Psoas muscle (tissue), 7 donors: ENCODE measurements at regions not wholly inside any gene's neighbourhood (a gene's known extent, or its start where the extent isn't known, plus 50 kb on each side); places are given as distances from the start of the nearest gene placed in this dataset.
A peak's percentile ranks its signal among the peaks of the same experiment; 100 is the strongest.

Experiments used
- ATAC-seq, 4 donors: fragments of 200-7000 bp; cut with Tn5 transposase; one replicate each; pipeline ENCODE4 v1.9.1; 2020; ENCODE audit warnings: moderate library complexity in 3 of 4, mild to moderate bottlenecking in 2 of 4
- DNase-seq, 2 donors: peaks; one replicate each; pipeline ENCODE4 v3.0.0-alpha.2; 2020
- H3K27ac ChIP-seq: fragments of 200-600 bp; one replicate; pipeline ENCODE4 v1.8.0; 2022
- H3K27me3 ChIP-seq, 3 donors: fragments of 200-600 bp in 1 of 3; one replicate each; pipeline versions ENCODE4 v1.6.1 to v1.8.0; 2013 to 2022; ENCODE audit warnings: low read length in 2 of 3, mild to moderate bottlenecking in 2 of 3, moderate library complexity in 1 of 3; ENCODE audit not compliant: insufficient read depth in 3 of 3
- H3K36me3 ChIP-seq, 2 donors: fragments of 200-600 bp in 1 of 2; one replicate each; pipeline versions ENCODE4 v1.6.1 to v1.8.0; 2013 to 2022; ENCODE audit warnings: low read depth in 1 of 2, mild to moderate bottlenecking in 1 of 2, moderate library complexity in 1 of 2; ENCODE audit not compliant: insufficient read depth in 1 of 2
- H3K4me1 ChIP-seq: fragments of 200-600 bp; one replicate; pipeline ENCODE4 v1.8.0; 2022
- H3K4me3 ChIP-seq: fragments of 200-600 bp; one replicate; pipeline ENCODE4 v1.8.0; 2022; ENCODE audit warnings: mild to moderate bottlenecking
- H3K9me3 ChIP-seq: fragments of 200-600 bp; one replicate; pipeline ENCODE4 v1.8.0; 2022
- WGBS, 3 donors: extraction: QIAGEN DNeasy Blood & Tissue Kit; methylation state at CpG; one replicate each; pipeline versions ENCODE4 v1.1.6 to v1.1.7; 2013; 5-methylcytosine and 5-hydroxymethylcytosine counted together
- intact Hi-C, 2 donors: fragments of 100-400 bp; cut with DNase I; formaldehyde crosslinking; loops; one replicate each; pipeline versions ENCODE4 v1.11.0 to v1.14.2; 2022
- TF ChIP-seq, protein P1 (sequence below): fragments of 200-600 bp; IDR thresholded peaks from one replicate; pipeline ENCODE4 v1.8.0; 2022; ENCODE audit warnings: antibody characterized with exemption
- donor health status: healthy with polysubstance abuse.
- donor health status: DM: no; HTN: no; CAD: no; lungs with moderate emphysema.
- donor health status: Bipolar disorder and iron deficiency.
- donor health status: healthy.
- donor health status: DM: yes; HTN: yes; CAD: no.
- donor health status: DM: no; HTN: no; CAD: no.
- donor health status: DM: yes; HTN: yes; CAD: no.

DNA sequence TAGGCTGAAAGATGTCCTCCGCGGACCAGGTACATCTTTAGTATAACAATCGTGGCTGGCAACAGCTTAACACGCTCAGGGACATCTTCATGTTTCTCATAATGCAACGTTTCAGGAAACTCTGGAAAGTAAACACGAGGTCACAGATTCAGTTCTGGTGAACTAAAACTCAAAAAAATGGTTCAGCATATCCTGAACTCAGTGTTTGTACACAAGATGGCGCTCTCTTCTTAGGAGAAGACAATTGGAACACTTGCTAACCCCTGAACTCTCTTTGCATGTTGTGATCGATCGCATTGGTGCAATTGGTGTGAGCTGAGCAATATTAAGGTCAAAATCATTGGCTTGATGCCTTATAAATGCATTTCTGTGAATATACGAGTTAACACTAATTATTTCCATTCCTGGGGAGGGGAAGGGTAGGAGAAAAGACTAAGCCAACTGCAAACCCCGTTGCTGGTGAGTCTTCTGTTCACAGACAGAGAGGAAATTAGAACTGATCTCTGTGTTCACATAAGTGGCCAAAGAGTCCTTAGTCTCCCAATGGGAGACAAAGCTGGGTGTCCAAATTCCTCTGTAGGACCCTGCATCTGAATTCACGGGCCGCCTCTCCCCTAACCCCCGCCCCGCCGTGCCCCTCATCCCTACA lies 52.6 kb upstream of the FAM180A start:
- intact Hi-C loops = loop anchor here (2.0 to 5.0 kb wide), 2 partner anchors 139 to 208 kb away; partner anchors contain the start of gene STMP1 (in 1 of the 2)
- 28 to 40% (median 36%) methylated on average over 16 of the region's 16 CpGs for WGBS, 3 donors
- H3K9me3 ChIP-seq = no peaks in the 10 kb centered on the region
- DNase-seq (no peak), ATAC-seq (peak; percentile 69 to 90 (median 77))
- H3K4me1 ChIP-seq = peaks cover 3% of the 10 kb centered on the region
- H3K27me3 ChIP-seq = no peaks in the 10 kb centered on the region
- no peaks in the 10 kb centered on the region for H3K36me3 ChIP-seq
- TF ChIP-seq, protein P1, sequence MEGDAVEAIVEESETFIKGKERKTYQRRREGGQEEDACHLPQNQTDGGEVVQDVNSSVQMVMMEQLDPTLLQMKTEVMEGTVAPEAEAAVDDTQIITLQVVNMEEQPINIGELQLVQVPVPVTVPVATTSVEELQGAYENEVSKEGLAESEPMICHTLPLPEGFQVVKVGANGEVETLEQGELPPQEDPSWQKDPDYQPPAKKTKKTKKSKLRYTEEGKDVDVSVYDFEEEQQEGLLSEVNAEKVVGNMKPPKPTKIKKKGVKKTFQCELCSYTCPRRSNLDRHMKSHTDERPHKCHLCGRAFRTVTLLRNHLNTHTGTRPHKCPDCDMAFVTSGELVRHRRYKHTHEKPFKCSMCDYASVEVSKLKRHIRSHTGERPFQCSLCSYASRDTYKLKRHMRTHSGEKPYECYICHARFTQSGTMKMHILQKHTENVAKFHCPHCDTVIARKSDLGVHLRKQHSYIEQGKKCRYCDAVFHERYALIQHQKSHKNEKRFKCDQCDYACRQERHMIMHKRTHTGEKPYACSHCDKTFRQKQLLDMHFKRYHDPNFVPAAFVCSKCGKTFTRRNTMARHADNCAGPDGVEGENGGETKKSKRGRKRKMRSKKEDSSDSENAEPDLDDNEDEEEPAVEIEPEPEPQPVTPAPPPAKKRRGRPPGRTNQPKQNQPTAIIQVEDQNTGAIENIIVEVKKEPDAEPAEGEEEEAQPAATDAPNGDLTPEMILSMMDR = peak; percentile 92
- H3K27ac ChIP-seq = no peak overlapping the region
- peak overlapping the region; percentile 3 for H3K4me3 ChIP-seq

DNA sequence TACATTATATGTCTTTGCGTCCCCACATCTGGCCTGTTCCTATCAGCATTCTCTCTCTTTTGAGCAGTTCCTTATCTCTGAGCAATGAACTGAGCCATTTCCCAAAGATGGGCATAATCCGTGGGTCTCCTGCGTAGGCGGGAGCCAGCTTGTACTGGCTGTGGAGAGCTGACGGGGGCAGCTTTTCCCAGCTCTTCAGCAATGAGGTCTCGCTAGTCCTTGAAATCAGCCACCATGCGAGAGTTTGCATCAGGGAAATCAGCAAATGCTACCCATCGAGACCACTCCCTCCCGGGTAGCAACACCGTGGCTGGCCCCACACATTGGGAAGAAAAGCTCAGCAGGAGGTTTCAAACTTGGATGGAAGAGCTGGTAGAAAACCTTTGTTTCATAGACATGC lies 51.9 kb upstream of the FAM180A start:
- Histone ChIP-seq H3K27me3 (no peaks in the 10 kb centered on the region), H3K4me3 (no peak overlapping the region), H3K9me3 (no peaks in the 10 kb centered on the region), H3K36me3 (no peaks in the 10 kb centered on the region), H3K27ac (no peak overlapping the region), H3K4me1 (peaks cover 3% of the 10 kb centered on the region)
- 69 to 71% (median 69%) methylated on average over 10 of the region's 10 CpGs for WGBS, 3 donors
- intact Hi-C loops = loop anchor here (2.0 to 5.0 kb wide), 2 partner anchors 138 to 208 kb away; partner anchors contain the start of gene STMP1 (in 1 of the 2)
- TF ChIP-seq, protein P1 = no peak
- ATAC-seq (no peak), DNase-seq (no peak)

DNA sequence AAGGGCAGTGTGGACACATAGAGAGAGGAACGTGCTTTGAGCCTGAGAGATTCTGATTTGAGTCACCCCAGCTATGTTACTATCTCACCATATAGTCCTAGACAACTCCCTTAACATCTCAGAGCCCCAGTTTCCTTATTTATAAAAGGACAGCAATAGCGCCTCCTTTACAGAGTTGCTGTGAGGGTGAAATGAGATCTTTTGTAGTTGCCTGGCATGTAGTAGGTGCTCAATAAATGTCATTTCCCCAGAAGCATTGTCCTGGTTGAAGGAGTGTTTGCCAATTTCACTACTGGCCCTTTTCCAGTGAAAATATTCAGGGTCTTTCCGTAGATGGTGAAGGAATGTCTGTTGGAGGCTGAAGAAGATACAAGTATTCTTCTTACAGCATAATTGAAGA lies 51.3 kb upstream of the FAM180A start:
- no peaks in the 10 kb centered on the region for H3K27me3 ChIP-seq
- TF ChIP-seq, protein P1 = no peak
- WGBS, 3 donors = 72 to 76% (median 73%) methylated on average over 3 of the region's 3 CpGs
- H3K27ac ChIP-seq = no peak overlapping the region
- no peaks in the 10 kb centered on the region for H3K36me3 ChIP-seq
- H3K9me3 ChIP-seq = no peaks in the 10 kb centered on the region
- ATAC-seq (no peak), DNase-seq (no peak)
- no peak overlapping the region for H3K4me3 ChIP-seq
- H3K4me1 ChIP-seq = peaks cover 3% of the 10 kb centered on the region
- intact Hi-C loops = loop anchor here (2.0 to 5.0 kb wide), 2 partner anchors 138 to 209 kb away; partner anchors contain the start of gene STMP1 (in 1 of the 2)
